AG04449 (cell line): ENCODE measurements at regions not wholly inside any gene's neighbourhood (a gene's known extent, or its start where the extent isn't known, plus 50 kb on each side); places are given as distances from the start of the nearest gene placed in this dataset.

Source experiments
- CTCF ChIA-PET: fragments of 350-600 bp; formaldehyde crosslinking; extraction: SDS; loops from one replicate; lab custom pipeline; 2021; ENCODE audit warnings: antibody characterized with exemption; lab: Yijun Ruan, JAX
- POLR2A ChIA-PET: fragments of 400-600, 350-600 bp; formaldehyde crosslinking; extraction: SDS; loops from one replicate; lab custom pipeline; 2020; ENCODE audit warnings: antibody characterized with exemption, inconsistent platforms; lab: Yijun Ruan, JAX
- DNase-seq: peaks from one replicate; pipeline ENCODE4 v3.0.0-alpha.2; 2010; ENCODE audit warnings: low read depth, low spot score
- H3K4me3 ChIP-seq: 2 replicates; pipeline ENCODE4 v1.5.1; 2011; ENCODE audit warnings: low read depth, mild to moderate bottlenecking, control low read depth, low read length
- CTCF ChIP-seq: IDR thresholded peaks from one replicate; pipeline ENCODE4 v1.5.1; 2011; ENCODE audit warnings: mild to moderate bottlenecking, moderate library complexity, low read length, control low read depth, inconsistent platforms; ENCODE audit not compliant: insufficient read depth; ENCODE audit errors: missing control alignments

GRCh38 chr11:71119656-71120269, 132.6 kb downstream of the SHANK2 start:
- DNase-seq: no peak
- CTCF ChIA-PET: no interaction called here
- no peak for TF ChIP-seq CTCF
- no peak overlapping the region for H3K4me3 ChIP-seq
- POLR2A ChIA-PET: no interaction called here

- ChIA-PET CTCF (no interaction called here), POLR2A (no interaction called here)
- DNase-seq: no peak
- no peak for TF ChIP-seq CTCF
- no peak overlapping the region for H3K4me3 ChIP-seq
Measured at GRCh38 chr11:71118671-71119250, 133.6 kb downstream of the SHANK2 start.

- TF ChIP-seq CTCF: no peak
- DNase-seq: no peak
- POLR2A ChIA-PET: no interaction called here
- no peak overlapping the region for H3K4me3 ChIP-seq
- CTCF ChIA-PET: no interaction called here
Measured at GRCh38 chr11:71117311-71117710, 135.1 kb downstream of the SHANK2 start.

- DNase-seq: no peak
- no peak for TF ChIP-seq CTCF
- CTCF ChIA-PET: no interaction called here
- POLR2A ChIA-PET: no interaction called here
- no peak overlapping the region for H3K4me3 ChIP-seq
Measured at GRCh38 chr11:71116693-71117040, 135.7 kb downstream of the SHANK2 start.

- POLR2A ChIA-PET: no interaction called here
- CTCF ChIA-PET: no interaction called here
- H3K4me3 ChIP-seq: no peak overlapping the region
- no peak for TF ChIP-seq CTCF
- DNase-seq: no peak
Measured at GRCh38 chr11:71115770-71116692, 136.3 kb downstream of the SHANK2 start.
